ENCODE measurements at regions not wholly inside any gene's neighbourhood (a gene's known extent, or its start where the extent isn't known, plus 50 kb on each side); places are given as distances from the start of the nearest gene placed in this dataset.

- no peak for DNase-seq (ENCODE audit: extremely low spot score, insufficient read length, low read depth)
- peak; percentile 80 for FAIRE-seq
Observed at GRCh38 chr3:156760333-156760732, 65.8 kb upstream of the LEKR1 start.

DNA sequence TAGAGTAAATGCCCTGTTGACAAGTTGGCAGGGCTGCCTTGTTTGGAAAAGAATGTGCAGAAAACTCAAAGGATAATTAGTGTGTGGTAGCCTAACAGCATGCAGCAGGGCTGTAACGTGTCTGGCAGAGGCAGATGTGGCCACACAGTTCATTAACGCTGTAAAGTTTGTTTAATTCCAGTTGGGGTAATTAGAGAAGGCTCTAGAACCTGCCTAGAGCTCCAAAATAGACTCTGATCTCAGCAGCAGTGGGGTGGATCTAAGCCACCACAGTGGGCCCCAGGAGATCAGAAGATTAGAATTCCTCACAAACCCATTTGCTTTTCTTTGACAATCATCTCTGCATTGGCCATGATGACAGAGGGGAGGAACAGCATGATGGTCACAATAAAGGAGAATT lies 65.1 kb upstream of the LEKR1 start:
- no peak for FAIRE-seq

DNA sequence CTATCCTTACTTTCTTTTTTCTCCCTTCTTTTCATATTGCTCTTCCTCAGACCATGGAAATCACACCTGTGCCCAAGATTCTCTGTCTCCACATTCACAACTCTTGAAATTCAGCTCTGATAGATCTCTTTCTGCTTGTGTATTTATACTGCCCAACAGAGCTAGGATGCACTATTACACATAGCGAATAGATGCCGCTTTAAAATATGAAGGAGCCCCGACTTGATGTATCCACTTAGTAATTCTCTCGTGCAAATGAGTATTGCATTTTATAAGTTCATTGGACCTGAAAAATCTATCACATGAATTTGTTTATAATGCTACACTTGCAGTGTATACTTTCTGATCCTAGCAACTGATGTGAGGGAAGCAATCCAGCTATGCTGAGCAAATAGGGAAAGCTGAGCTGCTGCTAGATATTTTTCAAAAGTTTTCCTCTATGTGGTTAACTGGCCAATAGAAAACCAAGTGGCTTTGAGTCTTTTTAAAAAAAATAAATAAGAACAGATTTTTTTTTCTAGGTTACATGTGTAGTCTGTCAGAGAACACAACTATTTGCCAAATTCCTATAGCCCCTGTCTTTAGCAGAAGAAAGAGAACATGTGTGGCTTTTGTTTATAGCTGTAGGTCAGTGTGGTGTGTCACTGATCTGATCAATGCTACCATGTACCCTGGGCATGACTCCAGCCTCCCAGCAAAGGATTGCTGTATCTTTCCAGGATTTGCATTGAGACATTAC lies 64.3 kb upstream of the LEKR1 start:
- FAIRE-seq: no peak

More for the DNA sequence above, 65.1 kb upstream of the LEKR1 start:
- DNase-seq (ENCODE audit: extremely low spot score, insufficient read length, low read depth): no peak

GRCh38 chr3:156762631-156763185 lies 63.4 kb upstream of the LEKR1 start:
- FAIRE-seq (no peak), DNase-seq (ENCODE audit: extremely low spot score, insufficient read length, low read depth) (no peak)

More for the DNA sequence above, 64.3 kb upstream of the LEKR1 start:
- DNase-seq (ENCODE audit: extremely low spot score, insufficient read length, low read depth): no peak

DNA sequence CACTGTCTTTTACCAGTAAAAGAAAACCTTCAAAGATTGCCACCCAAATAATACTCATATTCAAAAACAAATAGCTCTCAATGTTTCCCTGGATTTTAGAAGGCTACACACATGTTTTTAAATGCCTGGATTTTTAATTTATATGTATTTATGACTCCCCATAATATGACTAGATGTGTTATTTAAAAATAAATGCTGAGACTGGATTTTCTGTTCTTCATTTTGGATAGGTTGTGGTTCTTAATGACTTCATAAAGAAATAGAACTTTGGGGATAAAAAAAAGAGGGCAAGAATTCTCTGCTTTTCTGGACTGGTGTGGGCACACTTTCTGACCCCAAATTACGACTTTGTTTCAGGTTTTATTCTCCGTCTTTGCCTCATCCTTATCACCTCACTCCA lies 62.8 kb upstream of the LEKR1 start:
- no peak for DNase-seq (ENCODE audit: extremely low spot score, insufficient read length, low read depth)
- no peak for FAIRE-seq

- no peak for DNase-seq (ENCODE audit: extremely low spot score, insufficient read length, low read depth)
- no peak for FAIRE-seq
Observed at GRCh38 chr3:156763931-156764720, 62.0 kb upstream of the LEKR1 start.

GRCh38 chr3:156764751-156765150 lies 61.4 kb upstream of the LEKR1 start:
- DNase-seq (ENCODE audit: extremely low spot score, insufficient read length, low read depth): no peak
- FAIRE-seq: no peak

DNA sequence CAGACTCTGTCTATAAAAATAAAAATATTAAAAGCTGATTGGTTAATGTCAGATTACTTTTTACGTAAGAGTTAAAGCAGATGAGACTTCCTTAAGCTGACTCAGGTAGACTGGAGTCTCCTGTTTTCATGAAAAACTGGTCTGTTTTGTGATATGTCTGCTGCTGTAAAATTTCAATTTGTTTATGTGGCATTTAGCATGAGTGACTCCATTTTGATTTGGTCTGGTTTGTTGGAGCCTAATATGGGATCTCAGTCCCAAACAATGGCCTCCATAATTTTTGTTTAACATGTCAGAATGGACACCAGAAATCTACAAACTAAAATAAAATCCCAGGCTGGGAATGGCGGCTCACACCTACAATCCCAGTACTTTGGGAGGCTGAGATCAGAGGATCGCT lies 57.8 kb upstream of the LEKR1 start:
- FAIRE-seq (no peak), DNase-seq (ENCODE audit: extremely low spot score, insufficient read length, low read depth) (no peak)

DNA sequence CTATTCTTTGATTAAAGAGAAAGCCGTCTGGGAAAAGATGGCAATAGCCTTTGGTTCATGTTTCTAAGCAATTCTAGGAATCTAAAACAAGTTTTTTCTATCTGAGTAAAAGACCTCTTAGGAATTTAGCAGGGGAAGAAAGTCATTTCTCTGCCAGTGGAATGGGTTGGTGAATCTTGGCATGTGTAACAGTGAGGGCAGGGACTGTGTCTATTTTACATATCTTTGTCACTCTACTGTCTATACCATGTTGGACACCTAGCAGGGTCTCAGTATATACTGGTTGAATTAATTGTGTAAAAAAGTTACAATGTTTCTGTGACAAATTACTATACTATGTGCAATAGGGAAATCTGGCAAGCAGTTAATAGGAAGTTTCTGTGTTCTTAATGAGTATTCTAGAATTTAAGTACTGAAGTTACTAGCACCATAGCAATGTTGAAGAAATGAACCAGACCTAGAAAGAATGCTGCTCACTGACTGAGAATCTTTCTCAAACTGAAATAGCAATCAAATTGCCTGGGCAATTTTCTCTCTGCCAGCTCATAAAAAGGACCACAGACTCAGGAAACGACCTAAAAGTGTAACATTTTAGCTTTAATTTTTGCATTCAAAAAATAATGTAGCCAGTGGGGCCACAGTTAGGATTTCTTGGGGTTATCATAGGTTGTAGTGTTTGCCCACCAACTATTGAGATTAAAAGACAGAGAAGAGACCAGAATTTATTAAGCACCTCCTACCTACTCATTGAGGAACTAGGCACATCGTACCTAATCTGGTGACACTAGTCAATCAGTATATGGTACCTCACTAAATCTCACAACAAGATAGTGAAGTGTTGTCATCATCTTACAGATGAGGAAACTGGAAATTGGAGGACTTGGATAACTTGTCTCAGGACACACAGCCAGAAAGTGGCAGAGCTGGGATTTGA lies 56.2 kb upstream of the LEKR1 start:
- FAIRE-seq: peak; percentile 12
- no peak for DNase-seq (ENCODE audit: extremely low spot score, insufficient read length, low read depth)

- no peak for FAIRE-seq
- no peak for DNase-seq (ENCODE audit: extremely low spot score, insufficient read length, low read depth)
Observed at GRCh38 chr3:156770699-156771414, 55.3 kb upstream of the LEKR1 start.

DNA sequence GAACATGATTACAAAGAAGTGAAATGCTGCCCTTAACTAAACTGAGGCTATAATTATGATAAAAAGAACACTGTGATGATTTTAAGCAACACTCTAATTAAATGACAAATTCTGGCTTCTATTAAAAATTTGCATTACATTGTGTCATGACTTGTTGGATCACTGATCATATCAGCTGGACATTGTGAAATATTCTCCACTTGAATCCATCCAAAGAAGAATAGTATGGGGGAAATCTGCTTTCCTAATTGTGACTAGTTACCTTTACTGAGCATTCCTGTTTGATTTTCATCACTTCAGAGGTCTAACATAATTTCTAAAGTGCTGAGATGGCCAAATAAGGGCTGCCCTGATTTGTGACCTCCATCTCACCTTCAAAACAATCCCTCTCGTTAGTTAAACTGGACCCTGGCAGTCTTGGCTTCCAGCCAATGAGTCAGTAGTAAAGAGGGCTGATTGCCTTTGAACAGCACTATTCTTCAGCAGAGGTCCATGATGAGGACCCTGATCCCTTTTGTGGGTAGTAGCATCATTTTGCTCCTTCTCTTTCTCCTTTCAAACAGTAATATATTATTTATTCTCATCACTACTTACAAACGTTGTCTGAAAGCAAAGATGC lies 53.5 kb upstream of the LEKR1 start:
- DNase-seq (ENCODE audit: extremely low spot score, insufficient read length, low read depth): no peak
- FAIRE-seq: no peak

- DNase-seq (ENCODE audit: extremely low spot score, insufficient read length, low read depth) (no peak), FAIRE-seq (peak; percentile 21)
Observed at GRCh38 chr3:156776031-156776430, 50.1 kb upstream of the LEKR1 start.

All from GM18507 (cell line).